Transverse colon (tissue), 4 donors: ENCODE measurements at regions not wholly inside any gene's neighbourhood (a gene's known extent, or its start where the extent isn't known, plus 50 kb on each side); places are given as distances from the start of the nearest gene placed in this dataset.

Source experiments
- CTCF ChIP-seq, 5 experiments: fragments of 200-600 bp in 3 of 5; fragments of 450-650 bp in 2 of 5; sonication (generic) in 3 of 5; IDR thresholded peaks; 1 replicate in 2 of 5; 2 replicates in 3 of 5; pipeline ENCODE4 v1.5.1; 2016 to 2017; ENCODE audit warnings: antibody characterized with exemption in 5 of 5, inconsistent platforms in 3 of 5, mild to moderate bottlenecking in 2 of 5, moderate library complexity in 1 of 5
- POLR2A ChIP-seq: fragments of 450-650 bp; IDR thresholded peaks from one replicate; pipeline ENCODE4 v1.6.1; 2016; ENCODE audit warnings: antibody characterized with exemption, mild to moderate bottlenecking, moderate library complexity
- POLR2AphosphoS5 ChIP-seq, 3 donors: sonication (generic); formaldehyde crosslinking; IDR thresholded peaks; one replicate each; pipeline ENCODE4 v1.6.1; 2016; ENCODE audit warnings: antibody characterized with exemption in 3 of 3

- TF ChIP-seq CTCF (IDR thresholded peaks at IDR 0.05): no peak
- no peak for TF ChIP-seq POLR2A
- TF ChIP-seq POLR2AphosphoS5 (IDR thresholded peaks at IDR 0.05): no peak
Observed at GRCh38 chr21:16059981-16060380, 330.2 kb downstream of the USP25 start.
